WTC11 (cell line): ENCODE measurements at regions not wholly inside any gene's neighbourhood (a gene's known extent, or its start where the extent isn't known, plus 50 kb on each side); places are given as distances from the start of the nearest gene placed in this dataset.

Source experiments
- ATAC-seq: fragments of 200-7000 bp; cut with Tn5 transposase; 2 replicates; pipeline ENCODE4 v1.10.0; 2021; ENCODE audit warnings: mild to moderate bottlenecking, moderate library complexity
- CTCF ChIA-PET: fragments of 300-600 bp; sonication (Branson Sonifier 250); formaldehyde crosslinking; loops from one replicate; lab custom pipeline; 2021; ENCODE audit warnings: antibody characterized with exemption; lab: Charles Lee
- POLR2A ChIA-PET: fragments of 350-600 bp; sonication (Branson Sonifier 250); formaldehyde crosslinking; loops from one replicate; lab custom pipeline; 2021; ENCODE audit warnings: antibody characterized with exemption; lab: Charles Lee
- DNase-seq: peaks from one replicate; pipeline ENCODE4 v3.0.0; 2021; ENCODE audit warnings: low spot score
- H3K27ac Mint-ChIP-seq: 2 replicates; pipeline ENCODE4 v1.8.0; 2021; ENCODE audit warnings: mixed read lengths
- H3K27me3 Mint-ChIP-seq: 2 replicates; pipeline ENCODE4 v1.8.0; 2021; ENCODE audit warnings: low read depth, mild to moderate bottlenecking, moderate library complexity, mixed read lengths
- H3K36me3 Mint-ChIP-seq: 2 replicates; pipeline ENCODE4 v1.8.0; 2021; ENCODE audit warnings: mixed read lengths
- H3K4me1 Mint-ChIP-seq: 2 replicates; pipeline ENCODE4 v1.8.0; 2022; ENCODE audit warnings: mixed read lengths
- H3K4me3 Mint-ChIP-seq: 2 replicates; pipeline ENCODE4 v1.8.0; 2021; ENCODE audit warnings: mild to moderate bottlenecking, moderate library complexity, mixed read lengths
- H3K9me3 Mint-ChIP-seq: 2 replicates; pipeline ENCODE4 v1.8.0; 2021; ENCODE audit warnings: mixed read lengths
- IRF2 ChIP-seq: sonication (generic); formaldehyde crosslinking; IDR thresholded peaks from 2 replicates; pipeline ENCODE4 v1.8.0; 2022; ENCODE audit warnings: low read depth, missing genetic modification reagents, borderline replicate concordance
- KAT7 ChIP-seq: sonication (generic); formaldehyde crosslinking; IDR thresholded peaks from 2 replicates; pipeline ENCODE4 v1.8.1; 2023; ENCODE audit warnings: missing genetic modification reagents, mild to moderate bottlenecking, borderline replicate concordance
- MYBL2 ChIP-seq: sonication (generic); formaldehyde crosslinking; IDR thresholded peaks from 2 replicates; pipeline ENCODE4 v1.8.1; 2023; ENCODE audit warnings: mild to moderate bottlenecking, moderate library complexity, missing genetic modification reagents
- ZNF138 ChIP-seq: sonication (generic); formaldehyde crosslinking; conservative IDR thresholded peaks from 2 replicates; pipeline ENCODE4 v1.8.1; 2022; ENCODE audit warnings: mild to moderate bottlenecking, moderate library complexity, missing genetic modification reagents
- ZNF317 ChIP-seq: sonication (generic); formaldehyde crosslinking; IDR thresholded peaks from 2 replicates; pipeline ENCODE4 v1.8.1; 2023; ENCODE audit warnings: low read depth, mild to moderate bottlenecking, moderate library complexity, missing genetic modification reagents, borderline replicate concordance
- ZNF396 ChIP-seq: fragments of 250-450 bp; sonication (Bioruptor Pico); IDR thresholded peaks from 2 replicates; pipeline ENCODE4 v1.8.0; 2021; ENCODE audit warnings: mild to moderate bottlenecking, moderate library complexity, borderline replicate concordance
- ZNF423 ChIP-seq: fragments of 250-450 bp; sonication (Bioruptor Pico); IDR thresholded peaks from 2 replicates; pipeline ENCODE4 v2.1.2; 2022; ENCODE audit warnings: mild to moderate bottlenecking, moderate library complexity
- TF ChIP-seq, protein P1 (sequence below): sonication (generic); formaldehyde crosslinking; IDR thresholded peaks from 2 replicates; pipeline ENCODE4 v1.8.0; 2023; ENCODE audit warnings: missing genetic modification reagents, mild to moderate bottlenecking, borderline replicate concordance
- TF ChIP-seq, protein P2 (sequence below): sonication (generic); formaldehyde crosslinking; IDR thresholded peaks from 2 replicates; pipeline ENCODE4 v1.8.1; 2023; ENCODE audit warnings: mild to moderate bottlenecking, missing genetic modification reagents, moderate library complexity
- TF ChIP-seq, protein P3 (sequence below): sonication (generic); formaldehyde crosslinking; IDR thresholded peaks from 2 replicates; pipeline ENCODE4 v1.8.0; 2023; ENCODE audit warnings: missing genetic modification reagents
- TF ChIP-seq, protein P4 (sequence below): sonication (generic); formaldehyde crosslinking; IDR thresholded peaks from 2 replicates; pipeline ENCODE4 v1.8.1; 2023; ENCODE audit warnings: mild to moderate bottlenecking, missing genetic modification reagents
- TF ChIP-seq, protein P5 (sequence below): sonication (generic); formaldehyde crosslinking; IDR thresholded peaks from 2 replicates; pipeline ENCODE4 v1.8.0; 2022; ENCODE audit warnings: mild to moderate bottlenecking, missing genetic modification reagents
- TF ChIP-seq, protein P6 (sequence below): fragments of 250-450 bp; sonication (Bioruptor Pico); IDR thresholded peaks from 2 replicates; pipeline ENCODE4 v1.9.0; 2021; ENCODE audit warnings: mild to moderate bottlenecking, borderline replicate concordance
- TF ChIP-seq, protein P7 (sequence below): sonication (generic); formaldehyde crosslinking; IDR thresholded peaks from 2 replicates; pipeline ENCODE4 v1.8.1; 2023; ENCODE audit warnings: mild to moderate bottlenecking, missing genetic modification reagents, borderline replicate concordance
- TF ChIP-seq, protein P8 (sequence below): sonication (generic); formaldehyde crosslinking; IDR thresholded peaks from 2 replicates; pipeline ENCODE4 v1.8.1; 2022; ENCODE audit warnings: low read depth, mild to moderate bottlenecking, moderate library complexity, missing genetic modification reagents, borderline replicate concordance
- TF ChIP-seq, protein P9 (sequence below): sonication (generic); formaldehyde crosslinking; IDR thresholded peaks from 2 replicates; pipeline ENCODE4 v1.8.0; 2022; ENCODE audit warnings: mild to moderate bottlenecking, missing genetic modification reagents

DNA sequence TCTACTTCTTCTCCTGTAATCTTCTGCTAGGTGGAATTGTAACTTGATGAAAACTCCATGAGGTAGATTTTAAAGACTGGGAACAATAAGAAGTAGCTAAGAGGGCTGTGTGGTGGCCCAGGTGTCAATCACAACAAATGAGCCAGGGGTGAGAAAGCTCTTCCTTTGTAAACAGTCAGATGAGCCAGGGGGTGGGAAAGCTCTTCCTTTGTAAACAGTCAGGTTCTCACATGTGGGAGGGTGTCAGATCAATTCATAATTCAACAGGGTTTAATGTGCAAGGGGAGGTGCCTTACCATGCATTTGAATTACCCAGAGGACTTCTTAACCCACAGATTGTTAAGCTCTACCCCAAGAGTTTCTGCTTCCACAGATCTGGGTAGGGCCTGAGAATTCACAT is 312.4 kb upstream of the AUTS2 start:
- CTCF ChIA-PET, result interaction anchor here (0.6 kb wide), 1 partner anchor 1925 kb away, joined by 3 read pairs; no protein-coding TSS in a partner anchor
- Mint-ChIP-seq H3K27ac (no peak overlapping the region), H3K27me3 (peaks cover 8% of the 10 kb centered on the region), H3K36me3 (peaks cover 2% of the 10 kb centered on the region; the same call in 1 of the 2 replicates), H3K4me3 (no peak overlapping the region), H3K9me3 (peaks cover 14% of the 10 kb centered on the region), H3K4me1 (no peaks in the 10 kb centered on the region)
- POLR2A ChIA-PET, result interaction anchor here (0.5 kb wide), 1 partner anchor 315 kb away, joined by 3 read pairs; no protein-coding TSS in a partner anchor
- ATAC-seq (no peak), DNase-seq (no peak)
- TF ChIP-seq, protein P1, sequence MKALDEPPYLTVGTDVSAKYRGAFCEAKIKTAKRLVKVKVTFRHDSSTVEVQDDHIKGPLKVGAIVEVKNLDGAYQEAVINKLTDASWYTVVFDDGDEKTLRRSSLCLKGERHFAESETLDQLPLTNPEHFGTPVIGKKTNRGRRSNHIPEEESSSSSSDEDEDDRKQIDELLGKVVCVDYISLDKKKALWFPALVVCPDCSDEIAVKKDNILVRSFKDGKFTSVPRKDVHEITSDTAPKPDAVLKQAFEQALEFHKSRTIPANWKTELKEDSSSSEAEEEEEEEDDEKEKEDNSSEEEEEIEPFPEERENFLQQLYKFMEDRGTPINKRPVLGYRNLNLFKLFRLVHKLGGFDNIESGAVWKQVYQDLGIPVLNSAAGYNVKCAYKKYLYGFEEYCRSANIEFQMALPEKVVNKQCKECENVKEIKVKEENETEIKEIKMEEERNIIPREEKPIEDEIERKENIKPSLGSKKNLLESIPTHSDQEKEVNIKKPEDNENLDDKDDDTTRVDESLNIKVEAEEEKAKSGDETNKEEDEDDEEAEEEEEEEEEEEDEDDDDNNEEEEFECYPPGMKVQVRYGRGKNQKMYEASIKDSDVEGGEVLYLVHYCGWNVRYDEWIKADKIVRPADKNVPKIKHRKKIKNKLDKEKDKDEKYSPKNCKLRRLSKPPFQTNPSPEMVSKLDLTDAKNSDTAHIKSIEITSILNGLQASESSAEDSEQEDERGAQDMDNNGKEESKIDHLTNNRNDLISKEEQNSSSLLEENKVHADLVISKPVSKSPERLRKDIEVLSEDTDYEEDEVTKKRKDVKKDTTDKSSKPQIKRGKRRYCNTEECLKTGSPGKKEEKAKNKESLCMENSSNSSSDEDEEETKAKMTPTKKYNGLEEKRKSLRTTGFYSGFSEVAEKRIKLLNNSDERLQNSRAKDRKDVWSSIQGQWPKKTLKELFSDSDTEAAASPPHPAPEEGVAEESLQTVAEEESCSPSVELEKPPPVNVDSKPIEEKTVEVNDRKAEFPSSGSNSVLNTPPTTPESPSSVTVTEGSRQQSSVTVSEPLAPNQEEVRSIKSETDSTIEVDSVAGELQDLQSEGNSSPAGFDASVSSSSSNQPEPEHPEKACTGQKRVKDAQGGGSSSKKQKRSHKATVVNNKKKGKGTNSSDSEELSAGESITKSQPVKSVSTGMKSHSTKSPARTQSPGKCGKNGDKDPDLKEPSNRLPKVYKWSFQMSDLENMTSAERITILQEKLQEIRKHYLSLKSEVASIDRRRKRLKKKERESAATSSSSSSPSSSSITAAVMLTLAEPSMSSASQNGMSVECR (CRISPR knock-in tag), result no peak
- TF ChIP-seq ZNF423 (CRISPR knock-in tag) (no peak), IRF2 (CRISPR knock-in tag) (no peak), ZNF138 (no peak), ZNF317 (CRISPR knock-in tag) (no peak), KAT7 (CRISPR knock-in tag) (no peak), ZNF396 (no peak), MYBL2 (no peak)
- TF ChIP-seq, protein P2, sequence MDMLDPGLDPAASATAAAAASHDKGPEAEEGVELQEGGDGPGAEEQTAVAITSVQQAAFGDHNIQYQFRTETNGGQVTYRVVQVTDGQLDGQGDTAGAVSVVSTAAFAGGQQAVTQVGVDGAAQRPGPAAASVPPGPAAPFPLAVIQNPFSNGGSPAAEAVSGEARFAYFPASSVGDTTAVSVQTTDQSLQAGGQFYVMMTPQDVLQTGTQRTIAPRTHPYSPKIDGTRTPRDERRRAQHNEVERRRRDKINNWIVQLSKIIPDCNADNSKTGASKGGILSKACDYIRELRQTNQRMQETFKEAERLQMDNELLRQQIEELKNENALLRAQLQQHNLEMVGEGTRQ (CRISPR knock-in tag), result no peak
- TF ChIP-seq, protein P3, sequence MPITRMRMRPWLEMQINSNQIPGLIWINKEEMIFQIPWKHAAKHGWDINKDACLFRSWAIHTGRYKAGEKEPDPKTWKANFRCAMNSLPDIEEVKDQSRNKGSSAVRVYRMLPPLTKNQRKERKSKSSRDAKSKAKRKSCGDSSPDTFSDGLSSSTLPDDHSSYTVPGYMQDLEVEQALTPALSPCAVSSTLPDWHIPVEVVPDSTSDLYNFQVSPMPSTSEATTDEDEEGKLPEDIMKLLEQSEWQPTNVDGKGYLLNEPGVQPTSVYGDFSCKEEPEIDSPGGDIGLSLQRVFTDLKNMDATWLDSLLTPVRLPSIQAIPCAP (CRISPR knock-in tag), result no peak
- TF ChIP-seq, protein P4, sequence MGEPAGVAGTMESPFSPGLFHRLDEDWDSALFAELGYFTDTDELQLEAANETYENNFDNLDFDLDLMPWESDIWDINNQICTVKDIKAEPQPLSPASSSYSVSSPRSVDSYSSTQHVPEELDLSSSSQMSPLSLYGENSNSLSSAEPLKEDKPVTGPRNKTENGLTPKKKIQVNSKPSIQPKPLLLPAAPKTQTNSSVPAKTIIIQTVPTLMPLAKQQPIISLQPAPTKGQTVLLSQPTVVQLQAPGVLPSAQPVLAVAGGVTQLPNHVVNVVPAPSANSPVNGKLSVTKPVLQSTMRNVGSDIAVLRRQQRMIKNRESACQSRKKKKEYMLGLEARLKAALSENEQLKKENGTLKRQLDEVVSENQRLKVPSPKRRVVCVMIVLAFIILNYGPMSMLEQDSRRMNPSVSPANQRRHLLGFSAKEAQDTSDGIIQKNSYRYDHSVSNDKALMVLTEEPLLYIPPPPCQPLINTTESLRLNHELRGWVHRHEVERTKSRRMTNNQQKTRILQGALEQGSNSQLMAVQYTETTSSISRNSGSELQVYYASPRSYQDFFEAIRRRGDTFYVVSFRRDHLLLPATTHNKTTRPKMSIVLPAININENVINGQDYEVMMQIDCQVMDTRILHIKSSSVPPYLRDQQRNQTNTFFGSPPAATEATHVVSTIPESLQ, result no peak
- TF ChIP-seq, protein P5, sequence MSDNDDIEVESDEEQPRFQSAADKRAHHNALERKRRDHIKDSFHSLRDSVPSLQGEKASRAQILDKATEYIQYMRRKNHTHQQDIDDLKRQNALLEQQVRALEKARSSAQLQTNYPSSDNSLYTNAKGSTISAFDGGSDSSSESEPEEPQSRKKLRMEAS (CRISPR knock-in tag), result no peak
- TF ChIP-seq, protein P6, sequence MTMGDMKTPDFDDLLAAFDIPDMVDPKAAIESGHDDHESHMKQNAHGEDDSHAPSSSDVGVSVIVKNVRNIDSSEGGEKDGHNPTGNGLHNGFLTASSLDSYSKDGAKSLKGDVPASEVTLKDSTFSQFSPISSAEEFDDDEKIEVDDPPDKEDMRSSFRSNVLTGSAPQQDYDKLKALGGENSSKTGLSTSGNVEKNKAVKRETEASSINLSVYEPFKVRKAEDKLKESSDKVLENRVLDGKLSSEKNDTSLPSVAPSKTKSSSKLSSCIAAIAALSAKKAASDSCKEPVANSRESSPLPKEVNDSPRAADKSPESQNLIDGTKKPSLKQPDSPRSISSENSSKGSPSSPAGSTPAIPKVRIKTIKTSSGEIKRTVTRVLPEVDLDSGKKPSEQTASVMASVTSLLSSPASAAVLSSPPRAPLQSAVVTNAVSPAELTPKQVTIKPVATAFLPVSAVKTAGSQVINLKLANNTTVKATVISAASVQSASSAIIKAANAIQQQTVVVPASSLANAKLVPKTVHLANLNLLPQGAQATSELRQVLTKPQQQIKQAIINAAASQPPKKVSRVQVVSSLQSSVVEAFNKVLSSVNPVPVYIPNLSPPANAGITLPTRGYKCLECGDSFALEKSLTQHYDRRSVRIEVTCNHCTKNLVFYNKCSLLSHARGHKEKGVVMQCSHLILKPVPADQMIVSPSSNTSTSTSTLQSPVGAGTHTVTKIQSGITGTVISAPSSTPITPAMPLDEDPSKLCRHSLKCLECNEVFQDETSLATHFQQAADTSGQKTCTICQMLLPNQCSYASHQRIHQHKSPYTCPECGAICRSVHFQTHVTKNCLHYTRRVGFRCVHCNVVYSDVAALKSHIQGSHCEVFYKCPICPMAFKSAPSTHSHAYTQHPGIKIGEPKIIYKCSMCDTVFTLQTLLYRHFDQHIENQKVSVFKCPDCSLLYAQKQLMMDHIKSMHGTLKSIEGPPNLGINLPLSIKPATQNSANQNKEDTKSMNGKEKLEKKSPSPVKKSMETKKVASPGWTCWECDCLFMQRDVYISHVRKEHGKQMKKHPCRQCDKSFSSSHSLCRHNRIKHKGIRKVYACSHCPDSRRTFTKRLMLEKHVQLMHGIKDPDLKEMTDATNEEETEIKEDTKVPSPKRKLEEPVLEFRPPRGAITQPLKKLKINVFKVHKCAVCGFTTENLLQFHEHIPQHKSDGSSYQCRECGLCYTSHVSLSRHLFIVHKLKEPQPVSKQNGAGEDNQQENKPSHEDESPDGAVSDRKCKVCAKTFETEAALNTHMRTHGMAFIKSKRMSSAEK (CRISPR knock-in tag), result no peak
- TF ChIP-seq, protein P7, sequence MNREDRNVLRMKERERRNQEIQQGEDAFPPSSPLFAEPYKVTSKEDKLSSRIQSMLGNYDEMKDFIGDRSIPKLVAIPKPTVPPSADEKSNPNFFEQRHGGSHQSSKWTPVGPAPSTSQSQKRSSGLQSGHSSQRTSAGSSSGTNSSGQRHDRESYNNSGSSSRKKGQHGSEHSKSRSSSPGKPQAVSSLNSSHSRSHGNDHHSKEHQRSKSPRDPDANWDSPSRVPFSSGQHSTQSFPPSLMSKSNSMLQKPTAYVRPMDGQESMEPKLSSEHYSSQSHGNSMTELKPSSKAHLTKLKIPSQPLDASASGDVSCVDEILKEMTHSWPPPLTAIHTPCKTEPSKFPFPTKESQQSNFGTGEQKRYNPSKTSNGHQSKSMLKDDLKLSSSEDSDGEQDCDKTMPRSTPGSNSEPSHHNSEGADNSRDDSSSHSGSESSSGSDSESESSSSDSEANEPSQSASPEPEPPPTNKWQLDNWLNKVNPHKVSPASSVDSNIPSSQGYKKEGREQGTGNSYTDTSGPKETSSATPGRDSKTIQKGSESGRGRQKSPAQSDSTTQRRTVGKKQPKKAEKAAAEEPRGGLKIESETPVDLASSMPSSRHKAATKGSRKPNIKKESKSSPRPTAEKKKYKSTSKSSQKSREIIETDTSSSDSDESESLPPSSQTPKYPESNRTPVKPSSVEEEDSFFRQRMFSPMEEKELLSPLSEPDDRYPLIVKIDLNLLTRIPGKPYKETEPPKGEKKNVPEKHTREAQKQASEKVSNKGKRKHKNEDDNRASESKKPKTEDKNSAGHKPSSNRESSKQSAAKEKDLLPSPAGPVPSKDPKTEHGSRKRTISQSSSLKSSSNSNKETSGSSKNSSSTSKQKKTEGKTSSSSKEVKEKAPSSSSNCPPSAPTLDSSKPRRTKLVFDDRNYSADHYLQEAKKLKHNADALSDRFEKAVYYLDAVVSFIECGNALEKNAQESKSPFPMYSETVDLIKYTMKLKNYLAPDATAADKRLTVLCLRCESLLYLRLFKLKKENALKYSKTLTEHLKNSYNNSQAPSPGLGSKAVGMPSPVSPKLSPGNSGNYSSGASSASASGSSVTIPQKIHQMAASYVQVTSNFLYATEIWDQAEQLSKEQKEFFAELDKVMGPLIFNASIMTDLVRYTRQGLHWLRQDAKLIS (CRISPR knock-in tag), result no peak
- TF ChIP-seq, protein P8, sequence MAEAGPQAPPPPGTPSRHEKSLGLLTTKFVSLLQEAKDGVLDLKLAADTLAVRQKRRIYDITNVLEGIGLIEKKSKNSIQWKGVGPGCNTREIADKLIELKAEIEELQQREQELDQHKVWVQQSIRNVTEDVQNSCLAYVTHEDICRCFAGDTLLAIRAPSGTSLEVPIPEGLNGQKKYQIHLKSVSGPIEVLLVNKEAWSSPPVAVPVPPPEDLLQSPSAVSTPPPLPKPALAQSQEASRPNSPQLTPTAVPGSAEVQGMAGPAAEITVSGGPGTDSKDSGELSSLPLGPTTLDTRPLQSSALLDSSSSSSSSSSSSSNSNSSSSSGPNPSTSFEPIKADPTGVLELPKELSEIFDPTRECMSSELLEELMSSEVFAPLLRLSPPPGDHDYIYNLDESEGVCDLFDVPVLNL, result no peak
- TF ChIP-seq, protein P9, sequence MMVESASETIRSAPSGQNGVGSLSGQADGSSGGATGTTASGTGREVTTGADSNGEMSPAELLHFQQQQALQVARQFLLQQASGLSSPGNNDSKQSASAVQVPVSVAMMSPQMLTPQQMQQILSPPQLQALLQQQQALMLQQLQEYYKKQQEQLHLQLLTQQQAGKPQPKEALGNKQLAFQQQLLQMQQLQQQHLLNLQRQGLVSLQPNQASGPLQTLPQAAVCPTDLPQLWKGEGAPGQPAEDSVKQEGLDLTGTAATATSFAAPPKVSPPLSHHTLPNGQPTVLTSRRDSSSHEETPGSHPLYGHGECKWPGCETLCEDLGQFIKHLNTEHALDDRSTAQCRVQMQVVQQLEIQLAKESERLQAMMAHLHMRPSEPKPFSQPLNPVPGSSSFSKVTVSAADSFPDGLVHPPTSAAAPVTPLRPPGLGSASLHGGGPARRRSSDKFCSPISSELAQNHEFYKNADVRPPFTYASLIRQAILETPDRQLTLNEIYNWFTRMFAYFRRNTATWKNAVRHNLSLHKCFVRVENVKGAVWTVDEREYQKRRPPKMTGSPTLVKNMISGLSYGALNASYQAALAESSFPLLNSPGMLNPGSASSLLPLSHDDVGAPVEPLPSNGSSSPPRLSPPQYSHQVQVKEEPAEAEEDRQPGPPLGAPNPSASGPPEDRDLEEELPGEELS (CRISPR knock-in tag), result no peak
